Nephron (organoid): ENCODE measurements at regions not wholly inside any gene's neighbourhood (a gene's known extent, or its start where the extent isn't known, plus 50 kb on each side); places are given as distances from the start of the nearest gene placed in this dataset.
"Not testable (repeated sequence)": the region's sequence is repeated elsewhere in the genome, so short reads cannot be mapped to it uniquely, and the experiment has no call there.

Experiments used
- H3K27ac Mint-ChIP-seq, 3 experiments: 2 replicates each; pipeline ENCODE4 v1.8.0; 2020; ENCODE audit warnings: mixed read lengths in 3 of 3, mild to moderate bottlenecking in 2 of 3, moderate library complexity in 1 of 3
- H3K27me3 Mint-ChIP-seq: 2 replicates; pipeline ENCODE4 v1.8.0; 2021; ENCODE audit warnings: low read depth, mild to moderate bottlenecking, moderate library complexity, mixed read lengths
- H3K36me3 Mint-ChIP-seq: 2 replicates; pipeline ENCODE4 v1.8.0; 2020; ENCODE audit warnings: low read depth, mixed read lengths
- H3K4me1 Mint-ChIP-seq: 2 replicates; pipeline ENCODE4 v1.8.0; 2020; ENCODE audit warnings: mixed read lengths
- H3K4me3 Mint-ChIP-seq, 3 experiments: 2 replicates each; pipeline ENCODE4 v1.8.0; 2020; ENCODE audit warnings: mild to moderate bottlenecking in 3 of 3, mixed read lengths in 3 of 3, moderate library complexity in 2 of 3
- H3K9me3 Mint-ChIP-seq: 2 replicates; pipeline ENCODE4 v1.8.0; 2020; ENCODE audit warnings: mixed read lengths
- CTCF ChIP-seq, 3 experiments: fragments of 200-600 bp; sonication (generic); IDR thresholded peaks; one replicate each; pipeline ENCODE4 v1.5.0; 2021; ENCODE audit warnings: antibody characterized with exemption in 3 of 3; ENCODE audit not compliant: unreplicated experiment in 3 of 3

GRCh38 chr10:16192337-16192736 lies 244.5 kb upstream of the PTER start:
- Mint-ChIP-seq H3K27me3 (no peaks in the 10 kb centered on the region), H3K9me3 (no peaks in the 10 kb centered on the region), H3K4me1 (no peaks in the 10 kb centered on the region), H3K36me3 (no peaks in the 10 kb centered on the region), H3K4me3 (no peak overlapping the region), H3K27ac (no peak overlapping the region)
- no peak for TF ChIP-seq CTCF (IDR thresholded peaks at IDR 0.05; ENCODE audit: unreplicated experiment in 3 of 3)

- Mint-ChIP-seq H3K27ac (no peak overlapping the region), H3K36me3 (no peaks in the 10 kb centered on the region), H3K9me3 (no peaks in the 10 kb centered on the region), H3K27me3 (no peaks in the 10 kb centered on the region), H3K4me1 (no peaks in the 10 kb centered on the region), H3K4me3 (no peak overlapping the region)
- TF ChIP-seq CTCF (IDR thresholded peaks at IDR 0.05; ENCODE audit: unreplicated experiment in 3 of 3), result no peak
Observed at GRCh38 chr10:16193241-16193640, 243.6 kb upstream of the PTER start.

GRCh38 chr10:16195178-16195769 lies 241.5 kb upstream of the PTER start:
- no peaks in the 10 kb centered on the region for H3K4me1 Mint-ChIP-seq
- no peaks in the 10 kb centered on the region for H3K27me3 Mint-ChIP-seq
- no peak overlapping the region for H3K27ac Mint-ChIP-seq
- no peaks in the 10 kb centered on the region for H3K36me3 Mint-ChIP-seq
- H3K9me3 Mint-ChIP-seq, result no peaks in the 10 kb centered on the region
- no peak for TF ChIP-seq CTCF (IDR thresholded peaks at IDR 0.05; ENCODE audit: unreplicated experiment in 3 of 3)
- H3K4me3 Mint-ChIP-seq, result no peak overlapping the region

- Mint-ChIP-seq H3K36me3 (no peaks in the 10 kb centered on the region), H3K27me3 (no peaks in the 10 kb centered on the region), H3K4me1 (no peaks in the 10 kb centered on the region), H3K9me3 (no peaks in the 10 kb centered on the region), H3K4me3 (no peak overlapping the region), H3K27ac (no peak overlapping the region)
- no peak for TF ChIP-seq CTCF (IDR thresholded peaks at IDR 0.05; ENCODE audit: unreplicated experiment in 3 of 3)
Observed at GRCh38 chr10:16195894-16196293, 240.9 kb upstream of the PTER start.

- no peak overlapping the region for H3K27ac Mint-ChIP-seq
- no peaks in the 10 kb centered on the region for H3K9me3 Mint-ChIP-seq
Observed at GRCh38 chr10:16199216-16199615, 237.6 kb upstream of the PTER start.

GRCh38 chr10:16223618-16224017 lies 213.2 kb upstream of the PTER start:
- H3K36me3 Mint-ChIP-seq, result not testable (repeated sequence)

More at GRCh38 chr10:16199216-16199615, 237.6 kb upstream of the PTER start:
- Mint-ChIP-seq H3K4me1 (no peaks in the 10 kb centered on the region), H3K36me3 (no peaks in the 10 kb centered on the region), H3K27me3 (no peaks in the 10 kb centered on the region), H3K4me3 (no peak overlapping the region)
- TF ChIP-seq CTCF (IDR thresholded peaks at IDR 0.05; ENCODE audit: unreplicated experiment in 3 of 3), result no peak

More at GRCh38 chr10:16223618-16224017, 213.2 kb upstream of the PTER start:
- peaks cover 28% of the 10 kb centered on the region for H3K9me3 Mint-ChIP-seq
- not testable (repeated sequence) for H3K4me1 Mint-ChIP-seq, H3K4me3 Mint-ChIP-seq, H3K27me3 Mint-ChIP-seq, H3K27ac Mint-ChIP-seq
